ENCODE measurements at regions not wholly inside any gene's neighbourhood (a gene's known extent, or its start where the extent isn't known, plus 50 kb on each side); places are given as distances from the start of the nearest gene placed in this dataset.

- TF ChIP-seq ZNF280D (tag by site-specific recombination; IDR thresholded peaks at IDR 0.05) (no peak), ZNF23 (tag by site-specific recombination; IDR thresholded peaks at IDR 0.05; ENCODE audit: borderline replicate concordance) (no peak), ZNF704 (tag by site-specific recombination; IDR thresholded peaks at IDR 0.05) (no peak), GFI1B (tag by site-specific recombination; IDR thresholded peaks at IDR 0.05) (no peak), ZNF488 (tag by site-specific recombination; IDR thresholded peaks at IDR 0.05) (no peak)
Observed at GRCh38 chr4:12170308-12170707, 741.6 kb upstream of the HS3ST1 start (continued).

GRCh38 chr4:12165616-12166015, 736.9 kb upstream of the HS3ST1 start:
- Histone ChIP-seq H3K4me3 (ENCODE audit: low read depth, low read length) (no peak overlapping the region), H3K27ac (ENCODE audit: extremely low read depth, low read depth, low read length) (no peak overlapping the region), H3K9me3 (ENCODE audit: control insufficient read depth, insufficient read depth, low read depth, low read length) (no peaks in the 10 kb centered on the region), H3K4me1 (ENCODE audit: control insufficient read depth, insufficient read depth, low read length) (no peaks in the 10 kb centered on the region), H3K36me3 (ENCODE audit: control insufficient read depth in 2 of 2, insufficient read depth in 1 of 2, low read length in 2 of 2) (no peaks in the 10 kb centered on the region)
- CTCF ChIA-PET: no interaction called here
- POLR2A ChIA-PET: no interaction called here
- TF ChIP-seq ZNF623 (tag by site-specific recombination; IDR thresholded peaks at IDR 0.05): no peak

- Histone ChIP-seq H3K4me3 (ENCODE audit: low read depth, low read length) (no peak overlapping the region), H3K9me3 (ENCODE audit: control insufficient read depth, insufficient read depth, low read depth, low read length) (no peaks in the 10 kb centered on the region), H3K4me1 (ENCODE audit: control insufficient read depth, insufficient read depth, low read length) (no peaks in the 10 kb centered on the region), H3K27ac (ENCODE audit: extremely low read depth, low read depth, low read length) (no peak overlapping the region), H3K36me3 (ENCODE audit: control insufficient read depth in 2 of 2, insufficient read depth in 1 of 2, low read length in 2 of 2) (no peaks in the 10 kb centered on the region)
- ChIA-PET CTCF (no interaction called here), POLR2A (no interaction called here)
- TF ChIP-seq ZNF677 (tag by site-specific recombination; IDR thresholded peaks at IDR 0.05) (no peak), SCRT1 (tag by site-specific recombination; IDR thresholded peaks at IDR 0.05; ENCODE audit: borderline replicate concordance) (no peak), ZNF664 (tag by site-specific recombination; IDR thresholded peaks at IDR 0.05) (no peak), ZNF624 (tag by site-specific recombination; IDR thresholded peaks at IDR 0.05) (no peak), ZSCAN30 (tag by site-specific recombination; IDR thresholded peaks at IDR 0.05) (no peak), ZNF2 (tag by site-specific recombination; IDR thresholded peaks at IDR 0.05) (no peak), PRDM2 (tag by site-specific recombination; IDR thresholded peaks at IDR 0.05; ENCODE audit: borderline replicate concordance) (no peak), SALL2 (tag by site-specific recombination; IDR thresholded peaks at IDR 0.05; ENCODE audit: borderline replicate concordance) (no peak), ZNF10 (tag by site-specific recombination; IDR thresholded peaks at IDR 0.05) (no peak)
Observed at GRCh38 chr4:12146339-12146738, 717.6 kb upstream of the HS3ST1 start.
